ENCODE measurements at regions not wholly inside any gene's neighbourhood (a gene's known extent, or its start where the extent isn't known, plus 50 kb on each side); places are given as distances from the start of the nearest gene placed in this dataset.

DNA sequence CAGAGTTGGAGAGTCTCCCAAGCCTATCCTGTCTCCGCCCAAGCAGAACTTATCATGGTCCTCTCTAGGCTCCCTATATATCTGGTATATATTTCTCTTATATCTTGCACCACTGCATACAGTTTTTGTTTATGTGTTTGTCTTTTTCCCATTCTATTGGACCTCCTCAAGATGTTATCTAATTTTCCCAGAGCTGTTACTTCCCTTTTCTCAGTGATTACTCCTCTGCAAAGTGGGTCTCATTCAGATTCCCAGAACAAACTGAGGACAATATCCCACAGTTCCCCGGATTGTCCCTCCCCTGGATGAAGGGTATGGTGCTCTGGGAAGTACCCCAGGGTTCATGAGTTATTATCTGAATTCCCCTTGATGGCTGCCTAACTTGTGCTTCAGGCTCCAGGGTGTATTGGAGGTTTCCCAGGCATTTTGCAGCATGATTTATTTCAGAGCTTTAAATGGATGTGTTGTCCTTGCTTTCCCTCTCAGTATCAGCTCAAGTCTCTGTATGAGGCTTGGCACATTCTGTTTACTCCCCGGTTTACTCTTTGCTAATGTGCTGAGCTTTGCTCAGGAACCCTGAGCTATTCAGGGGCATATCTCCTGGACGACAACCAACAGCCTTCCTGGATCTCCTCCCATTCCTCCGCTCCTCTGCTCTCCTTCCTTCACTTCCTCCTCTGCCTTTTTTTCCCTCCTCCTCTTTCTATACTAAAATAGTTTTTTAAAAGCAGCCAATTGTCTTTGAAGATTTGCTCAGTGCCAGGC is 329.3 kb downstream of the SPRY2 start:
- no peak for TF ChIP-seq EP300 (IDR thresholded peaks at IDR 0.05)
- TF ChIP-seq POLR2AphosphoS5 (IDR thresholded peaks at IDR 0.05) = no peak

All from esophagus muscularis mucosa (tissue), 3 donors.